Body of pancreas (tissue), 4 donors: ENCODE measurements at regions not wholly inside any gene's neighbourhood (a gene's known extent, or its start where the extent isn't known, plus 50 kb on each side); places are given as distances from the start of the nearest gene placed in this dataset.

Experiments used
- ATAC-seq: fragments of 150-250 bp; one replicate; pipeline ENCODE4 v1.9.1; 2016
- DNase-seq, 4 donors: peaks; one replicate each; pipeline ENCODE4 v3.0.0-alpha.2; 2019
- H3K27ac ChIP-seq, 4 donors: fragments of 200-600 bp; sonication (generic); 1 replicate in 3 of 4; 2 replicates in 1 of 4; pipeline versions ENCODE4 v1.5.1 to v1.6.1; 2016 to 2019; ENCODE audit warnings: mild to moderate bottlenecking in 1 of 4, mixed read lengths in 1 of 4, moderate library complexity in 1 of 4
- H3K27me3 ChIP-seq, 2 donors: fragments of 200-600 bp; sonication (generic); one replicate each; pipeline ENCODE4 v1.6.0; 2016; ENCODE audit warnings: mild to moderate bottlenecking in 1 of 2
- H3K36me3 ChIP-seq, 2 donors: fragments of 200-600 bp; sonication (generic); replicated peaks in 1 of 2; 2 replicates each; pipeline ENCODE4 v1.5.1; 2016; ENCODE audit warnings: low read depth in 2 of 2; ENCODE audit not compliant: insufficient read depth in 1 of 2
- H3K4me1 ChIP-seq: fragments of 200-600 bp; sonication (generic); one replicate; pipeline ENCODE4 v1.6.0; 2016
- H3K4me3 ChIP-seq, 2 donors: fragments of 200-600 bp; sonication (generic); 1 replicate in 1 of 2; 2 replicates in 1 of 2; pipeline ENCODE4 v1.5.1; 2016 to 2019
- H3K9me3 ChIP-seq, 3 donors: fragments of 200-600 bp; sonication (generic); 1 replicate in 2 of 3; 2 replicates in 1 of 3; pipeline ENCODE4 v1.5.1; 2016
- CTCF ChIP-seq, 7 experiments: fragments of 450-650 bp in 4 of 7; fragments of 200-600 bp in 3 of 7; sonication (generic) in 3 of 7; IDR thresholded peaks; one replicate each; pipeline ENCODE4 v1.5.1; 2016 to 2019; ENCODE audit warnings: antibody characterized with exemption in 7 of 7
- POLR2A ChIP-seq, 3 donors: fragments of 450-650 bp; IDR thresholded peaks; one replicate each; pipeline ENCODE4 v1.6.1; 2016; ENCODE audit warnings: antibody characterized with exemption in 3 of 3, mild to moderate bottlenecking in 2 of 3
- WGBS, 2 donors: methylation state at CpG; one replicate each; pipeline ENCODE4 v1.1.5; 2017; 5-methylcytosine and 5-hydroxymethylcytosine counted together
- intact Hi-C: fragments of 100-400 bp; cut with DNase I; formaldehyde crosslinking; loops from one replicate; pipeline ENCODE4 v1.15.1; 2023

- no peak overlapping the region for H3K4me3 ChIP-seq
- H3K27me3 ChIP-seq, result no peaks in the 10 kb centered on the region
- no peaks in the 10 kb centered on the region for H3K9me3 ChIP-seq
- H3K27ac ChIP-seq, result no peak overlapping the region
- no peak for TF ChIP-seq POLR2A (IDR thresholded peaks at IDR 0.05)
- no peak for TF ChIP-seq CTCF (IDR thresholded peaks at IDR 0.05)
- 62 to 74% methylated on average over 4 of the region's 4 CpGs for WGBS, 2 donors
- ATAC-seq (no peak), DNase-seq (no peak)
- no peaks in the 10 kb centered on the region for H3K4me1 ChIP-seq
- no peaks in the 10 kb centered on the region for H3K36me3 ChIP-seq
- intact Hi-C loops, result no loop called here
Measured at GRCh38 chr20:61139031-61139430, 113.0 kb upstream of the CDH4 start.

GRCh38 chr20:61140576-61140975 is 111.5 kb upstream of the CDH4 start:
- 78 to 79% methylated on average over 4 of the region's 4 CpGs for WGBS, 2 donors
- intact Hi-C loops, result no loop called here

GRCh38 chr20:61146023-61146422 is 106.0 kb upstream of the CDH4 start:
- TF ChIP-seq CTCF (IDR thresholded peaks at IDR 0.05), result no peak
- TF ChIP-seq POLR2A (IDR thresholded peaks at IDR 0.05), result no peak
- no peak for DNase-seq
- Histone ChIP-seq H3K36me3 (no peaks in the 10 kb centered on the region), H3K27me3 (no peaks in the 10 kb centered on the region), H3K4me1 (no peaks in the 10 kb centered on the region), H3K4me3 (no peak overlapping the region), H3K27ac (no peak overlapping the region), H3K9me3 (peaks cover 0 to 4% (median 0%) of the 10 kb centered on the region in 3 donors)
- ATAC-seq, result no peak
- intact Hi-C loops, result no loop called here
- 58 to 60% methylated on average over 2 to 4 of the region's 4 CpGs for WGBS, 2 donors

More at GRCh38 chr20:61140576-61140975, 111.5 kb upstream of the CDH4 start:
- H3K9me3 ChIP-seq, result peaks cover 0 to 4% (median 0%) of the 10 kb centered on the region in 3 donors
- H3K4me1 ChIP-seq, result no peaks in the 10 kb centered on the region
- ATAC-seq (no peak), DNase-seq (no peak)
- H3K36me3 ChIP-seq, result no peaks in the 10 kb centered on the region
- H3K4me3 ChIP-seq, result no peak overlapping the region
- TF ChIP-seq POLR2A (IDR thresholded peaks at IDR 0.05), result no peak
- no peak for TF ChIP-seq CTCF (IDR thresholded peaks at IDR 0.05)
- H3K27me3 ChIP-seq, result no peaks in the 10 kb centered on the region
- no peak overlapping the region for H3K27ac ChIP-seq

GRCh38 chr20:61149636-61150035 is 102.4 kb upstream of the CDH4 start:
- Histone ChIP-seq H3K9me3 (peaks cover 0 to 4% (median 0%) of the 10 kb centered on the region in 3 donors), H3K4me3 (no peak overlapping the region), H3K4me1 (no peaks in the 10 kb centered on the region), H3K36me3 (no peaks in the 10 kb centered on the region), H3K27ac (no peak overlapping the region), H3K27me3 (no peaks in the 10 kb centered on the region)
- ATAC-seq (no peak), DNase-seq (no peak)
- TF ChIP-seq POLR2A (IDR thresholded peaks at IDR 0.05), result no peak
- TF ChIP-seq CTCF (IDR thresholded peaks at IDR 0.05), result no peak
- 54 to 62% methylated on average over 5 of the region's 5 CpGs for WGBS, 2 donors
- intact Hi-C loops, result no loop called here

GRCh38 chr20:61157301-61157700 is 94.8 kb upstream of the CDH4 start:
- intact Hi-C loops, result no loop called here
- no peaks in the 10 kb centered on the region for H3K27me3 ChIP-seq
- no peak for TF ChIP-seq POLR2A (IDR thresholded peaks at IDR 0.05)
- TF ChIP-seq CTCF (IDR thresholded peaks at IDR 0.05), result no peak
- no peaks in the 10 kb centered on the region for H3K4me1 ChIP-seq
- H3K27ac ChIP-seq, result no peak overlapping the region
- ATAC-seq, result no peak
- no peak overlapping the region for H3K4me3 ChIP-seq
- H3K9me3 ChIP-seq, result no peaks in the 10 kb centered on the region
- DNase-seq, result no peak
- no peaks in the 10 kb centered on the region for H3K36me3 ChIP-seq
- 82 to 89% methylated on average over 8 of the region's 8 CpGs for WGBS, 2 donors
